ENCODE measurements at regions not wholly inside any gene's neighbourhood (a gene's known extent, or its start where the extent isn't known, plus 50 kb on each side); places are given as distances from the start of the nearest gene placed in this dataset.

DNA sequence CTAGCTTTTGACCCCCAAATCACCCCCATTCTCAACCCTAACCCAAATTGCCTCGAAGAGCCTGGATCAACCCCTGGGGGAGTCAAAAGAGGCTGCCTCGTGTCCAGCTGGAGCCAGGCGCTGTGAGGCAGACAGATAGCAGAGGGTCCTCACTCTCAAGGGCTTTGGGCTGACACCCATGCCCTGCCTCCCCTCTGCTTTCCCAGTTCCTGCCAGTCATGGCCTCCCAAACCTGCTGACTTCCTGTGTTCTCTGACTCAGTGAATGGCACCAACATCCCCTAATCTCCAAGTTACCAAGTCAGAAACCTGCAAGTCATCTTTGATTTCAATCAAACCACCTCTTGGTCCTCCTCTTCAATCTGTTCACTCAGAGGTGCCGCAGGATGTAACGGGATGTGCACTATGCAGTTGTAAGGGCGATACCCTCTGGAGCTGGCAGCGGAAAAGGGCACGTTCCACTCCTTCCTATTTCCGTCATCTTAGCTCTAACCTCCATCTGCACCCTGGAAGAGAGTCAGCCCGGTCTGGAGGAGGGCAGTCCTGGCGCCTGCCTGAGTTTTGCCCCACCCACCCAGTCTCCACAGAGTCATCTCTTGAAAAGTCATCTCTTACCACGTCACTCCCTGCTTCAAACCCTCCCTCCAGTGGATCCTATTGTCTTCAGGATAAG, 52.4 kb upstream of the FAM174B start:
- no peak overlapping the region for H3K56ac ChIP-seq (ENCODE audit: extremely low read depth, insufficient read depth, low read length)
- no peak overlapping the region for H3K4me2 ChIP-seq (ENCODE audit: low read depth, low read length)
- dilution Hi-C loops (cut with HindIII; ENCODE audit: low sequenced_read_pairs, unreplicated experiment) = no loop called here
- no peaks in the 10 kb centered on the region for H3K9me3 ChIP-seq (ENCODE audit: control insufficient read depth, insufficient read depth, low read length)
- ATAC-seq (ENCODE audit: low read depth) (no peak), DNase-seq (no peak)
- no peaks in the 10 kb centered on the region for H3K36me3 ChIP-seq (ENCODE audit: control insufficient read depth, insufficient read depth, low read length)
- H3K4me3 ChIP-seq (ENCODE audit: insufficient read depth, low read depth, low read length) = no peak overlapping the region
- no peaks in the 10 kb centered on the region for H3K4me1 ChIP-seq (ENCODE audit: control insufficient read depth, insufficient read depth, low read length)
- no peak overlapping the region for H4K91ac ChIP-seq (ENCODE audit: insufficient read depth, low read depth, low read length)
- H3K4ac ChIP-seq (ENCODE audit: low read depth, low read length) = no peak overlapping the region
- intact Hi-C loops (cut with micrococcal nuclease) = no loop called here
- ChIA-PET POLR2A (ENCODE audit: unreplicated experiment) (interaction anchor here (0.6 kb wide), 1 partner anchor 8 kb away, joined by 3 read pairs; no protein-coding TSS in a partner anchor), CTCF (no interaction called here)
- WGBS, 2 experiments (ENCODE audit: extremely low coverage in 2 of 2, insufficient read length in 1 of 2) = 74% methylated on average over 10 of the region's 12 CpGs; no CpG with 5 or more reads in 1 of the 2 experiments
- H3K18ac ChIP-seq (ENCODE audit: low read depth, low read length) = no peak overlapping the region
- H3K79me1 ChIP-seq (ENCODE audit: low read depth in 1 of 2, low read length in 2 of 2) = no peaks in the 10 kb centered on the region
- no peak overlapping the region for H2AK5ac ChIP-seq (ENCODE audit: low read depth, low read length)
- no peak overlapping the region for H2BK5ac ChIP-seq (ENCODE audit: low read depth, low read length, poor library complexity, severe bottlenecking)
- no peak overlapping the region for H3K27ac ChIP-seq (ENCODE audit: insufficient read depth, low read length)
- no peak overlapping the region for H3K23ac ChIP-seq (ENCODE audit: low read depth, low read length)
- TF ChIP-seq BHLHE40 (IDR thresholded peaks at IDR 0.05; ENCODE audit: low read depth, low read length) (no peak), RAD21 (IDR thresholded peaks at IDR 0.05; ENCODE audit: low read length) (no peak), CEBPB (IDR thresholded peaks at IDR 0.05; ENCODE audit: low read depth, low read length) (no peak), CHD1 (IDR thresholded peaks at IDR 0.05; ENCODE audit: low read depth, low read length) (no peak), MAFK (IDR thresholded peaks at IDR 0.05; ENCODE audit: low read depth, low read length) (no peak), MAZ (IDR thresholded peaks at IDR 0.05; ENCODE audit: borderline replicate concordance, low read depth, low read length) (no peak), POLR2A (IDR thresholded peaks at IDR 0.05; ENCODE audit: low read depth, low read length) (no peak), NFE2L2 (IDR thresholded peaks at IDR 0.05; ENCODE audit: low read depth, low read length) (no peak), RFX5 (IDR thresholded peaks at IDR 0.05; ENCODE audit: low read depth, low read length) (no peak), FOS (IDR thresholded peaks at IDR 0.05; ENCODE audit: low read depth, low read length) (no peak)
- TF ChIP-seq, protein P1, sequence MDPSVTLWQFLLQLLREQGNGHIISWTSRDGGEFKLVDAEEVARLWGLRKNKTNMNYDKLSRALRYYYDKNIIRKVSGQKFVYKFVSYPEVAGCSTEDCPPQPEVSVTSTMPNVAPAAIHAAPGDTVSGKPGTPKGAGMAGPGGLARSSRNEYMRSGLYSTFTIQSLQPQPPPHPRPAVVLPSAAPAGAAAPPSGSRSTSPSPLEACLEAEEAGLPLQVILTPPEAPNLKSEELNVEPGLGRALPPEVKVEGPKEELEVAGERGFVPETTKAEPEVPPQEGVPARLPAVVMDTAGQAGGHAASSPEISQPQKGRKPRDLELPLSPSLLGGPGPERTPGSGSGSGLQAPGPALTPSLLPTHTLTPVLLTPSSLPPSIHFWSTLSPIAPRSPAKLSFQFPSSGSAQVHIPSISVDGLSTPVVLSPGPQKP (IDR thresholded peaks at IDR 0.05; ENCODE audit: borderline replicate concordance, low read depth, low read length) = no peak
- TF ChIP-seq, protein P2, sequence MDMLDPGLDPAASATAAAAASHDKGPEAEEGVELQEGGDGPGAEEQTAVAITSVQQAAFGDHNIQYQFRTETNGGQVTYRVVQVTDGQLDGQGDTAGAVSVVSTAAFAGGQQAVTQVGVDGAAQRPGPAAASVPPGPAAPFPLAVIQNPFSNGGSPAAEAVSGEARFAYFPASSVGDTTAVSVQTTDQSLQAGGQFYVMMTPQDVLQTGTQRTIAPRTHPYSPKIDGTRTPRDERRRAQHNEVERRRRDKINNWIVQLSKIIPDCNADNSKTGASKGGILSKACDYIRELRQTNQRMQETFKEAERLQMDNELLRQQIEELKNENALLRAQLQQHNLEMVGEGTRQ (IDR thresholded peaks at IDR 0.05; ENCODE audit: low read depth, low read length) = no peak
- H3K27me3 ChIP-seq (ENCODE audit: control insufficient read depth, insufficient read depth, low read length) = peaks cover 3% of the 10 kb centered on the region; the same call in 1 of the 2 replicates
- no peak overlapping the region for H4K5ac ChIP-seq (ENCODE audit: low read depth, low read length)
- no peak overlapping the region for H2AFZ ChIP-seq (replicated peaks; ENCODE audit: low read length, poor library complexity)
- in situ Hi-C loops (cut with MboI; ENCODE audit: low sequenced_read_pairs) = loop anchor here (5.0 to 25.0 kb wide), 2 partner anchors 186 to 871 kb away; no protein-coding TSS in a partner anchor
- no peak overlapping the region for H2BK20ac ChIP-seq (ENCODE audit: low read depth, low read length)
- H3K14ac ChIP-seq (replicated peaks; ENCODE audit: low read depth, low read length) = no peak overlapping the region
- no TSS peak for BruUV-seq (replicated peaks)
- no peak overlapping the region for H3K9ac ChIP-seq (ENCODE audit: low read depth, low read length)
- H4K8ac ChIP-seq (ENCODE audit: low read depth in 2 of 2, low read length in 2 of 2) = no peak overlapping the region
- no peak overlapping the region for H2BK120ac ChIP-seq (ENCODE audit: low read depth, low read length)
- no peak overlapping the region for H2AK9ac ChIP-seq (replicated peaks; ENCODE audit: low read depth, low read length, poor library complexity)
- no peak overlapping the region for H2BK15ac ChIP-seq (ENCODE audit: low read depth, low read length)
- no peaks in the 10 kb centered on the region for H3K9me1 ChIP-seq (ENCODE audit: insufficient read depth, low read length)
- no peaks in the 10 kb centered on the region for H4K20me1 ChIP-seq (ENCODE audit: insufficient read depth, low read length)
